C4-2B (cell line): ENCODE measurements at regions not wholly inside any gene's neighbourhood (a gene's known extent, or its start where the extent isn't known, plus 50 kb on each side); places are given as distances from the start of the nearest gene placed in this dataset.

Experiments used
- CTCF ChIP-seq: fragments of 450-650 bp; conservative IDR thresholded peaks from 2 replicates; pipeline ENCODE4 v1.5.1; 2017; ENCODE audit warnings: mild to moderate bottlenecking
- ZFX ChIP-seq: fragments of 450-650 bp; IDR thresholded peaks from 2 replicates; pipeline ENCODE4 v1.6.1; 2017

- no peak for TF ChIP-seq CTCF
- TF ChIP-seq ZFX = no peak
These were observed 71.1 kb downstream of the PLXNA1 start for GRCh38 chr3:127053979-127054378.
